Activated CD4-positive, alpha-beta T cell treated with anti-CD3 and anti-CD28 coated beads, Interleukin-2, amount 10 ng/mL, durations not matched to agents 24 days and 14 days (primary cell): ENCODE measurements at regions not wholly inside any gene's neighbourhood (a gene's known extent, or its start where the extent isn't known, plus 50 kb on each side); places are given as distances from the start of the nearest gene placed in this dataset.

ENCODE experiments used
- DNase-seq: peaks from one replicate; pipeline ENCODE4 v3.0.0; 2022
- H3K27ac Mint-ChIP-seq: one replicate; pipeline ENCODE4 v1.8.0; 2022; ENCODE audit warnings: mild to moderate bottlenecking, mixed read lengths
- H3K27me3 Mint-ChIP-seq: one replicate; pipeline ENCODE4 v1.8.0; 2022; ENCODE audit warnings: mixed read lengths
- H3K36me3 Mint-ChIP-seq: one replicate; pipeline ENCODE4 v1.8.0; 2022; ENCODE audit warnings: low read depth, mild to moderate bottlenecking, mixed read lengths
- H3K4me1 Mint-ChIP-seq: one replicate; pipeline ENCODE4 v1.8.0; 2021; ENCODE audit warnings: mixed read lengths
- H3K4me3 Mint-ChIP-seq: one replicate; pipeline ENCODE4 v1.8.0; 2022; ENCODE audit warnings: mild to moderate bottlenecking, moderate library complexity, mixed read lengths
- H3K9me3 Mint-ChIP-seq: one replicate; pipeline ENCODE4 v1.8.0; 2021; ENCODE audit warnings: mixed read lengths
- intact Hi-C: fragments of 100-400 bp; cut with micrococcal nuclease; formaldehyde crosslinking; loops from one replicate; pipeline ENCODE4 v1.15.1; 2023

DNA sequence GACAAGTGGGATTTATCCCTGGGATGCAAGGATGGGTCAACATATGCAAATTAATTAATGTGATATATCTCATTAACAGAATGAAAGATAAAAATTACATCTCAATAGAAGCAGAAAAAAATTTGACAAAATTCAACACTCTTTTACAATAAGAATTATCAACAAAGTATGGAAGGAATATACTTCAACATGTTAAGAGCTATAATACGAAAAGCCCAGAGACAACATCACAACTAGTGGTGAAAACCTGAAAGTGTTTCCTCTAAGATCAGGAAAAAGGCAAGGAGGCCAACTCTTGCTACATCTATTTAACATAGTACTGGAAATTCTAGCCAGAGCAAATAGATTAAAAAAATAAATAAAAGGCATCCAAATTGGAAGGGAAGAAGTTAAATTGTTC, 970.0 kb upstream of the POT1 start:
- no peak overlapping the region for H3K4me3 Mint-ChIP-seq
- intact Hi-C loops = no loop called here
- H3K9me3 Mint-ChIP-seq = peaks cover 5% of the 10 kb centered on the region

DNA sequence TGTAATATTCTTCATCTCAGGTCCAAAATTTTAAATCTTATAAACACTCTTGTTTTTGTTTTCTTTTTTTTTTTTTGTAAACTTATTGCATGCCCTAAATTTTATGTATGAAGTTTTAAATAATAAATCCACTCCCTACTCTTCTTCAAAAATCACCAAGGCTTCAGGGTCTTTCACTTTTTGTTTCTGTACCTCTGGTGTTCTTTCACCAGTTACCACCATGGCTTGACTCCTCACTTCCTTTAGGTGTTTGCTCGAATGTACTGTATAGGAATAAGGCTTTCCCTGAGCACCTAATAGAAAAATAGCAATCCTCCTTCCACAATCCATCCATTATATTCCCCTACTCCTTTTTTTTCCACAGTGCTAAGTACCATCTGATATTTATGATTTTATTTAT, 962.8 kb upstream of the POT1 start:
- no peak for DNase-seq
- H3K9me3 Mint-ChIP-seq = no peaks in the 10 kb centered on the region
- no peaks in the 10 kb centered on the region for H3K36me3 Mint-ChIP-seq
- no peaks in the 10 kb centered on the region for H3K4me1 Mint-ChIP-seq
- H3K27me3 Mint-ChIP-seq = no peaks in the 10 kb centered on the region
- intact Hi-C loops = no loop called here
- no peak overlapping the region for H3K27ac Mint-ChIP-seq
- H3K4me3 Mint-ChIP-seq = no peak overlapping the region

More for the DNA sequence above, 970.0 kb upstream of the POT1 start:
- no peaks in the 10 kb centered on the region for H3K36me3 Mint-ChIP-seq
- H3K27ac Mint-ChIP-seq = no peak overlapping the region
- no peak for DNase-seq
- H3K27me3 Mint-ChIP-seq = no peaks in the 10 kb centered on the region
- no peaks in the 10 kb centered on the region for H3K4me1 Mint-ChIP-seq

DNA sequence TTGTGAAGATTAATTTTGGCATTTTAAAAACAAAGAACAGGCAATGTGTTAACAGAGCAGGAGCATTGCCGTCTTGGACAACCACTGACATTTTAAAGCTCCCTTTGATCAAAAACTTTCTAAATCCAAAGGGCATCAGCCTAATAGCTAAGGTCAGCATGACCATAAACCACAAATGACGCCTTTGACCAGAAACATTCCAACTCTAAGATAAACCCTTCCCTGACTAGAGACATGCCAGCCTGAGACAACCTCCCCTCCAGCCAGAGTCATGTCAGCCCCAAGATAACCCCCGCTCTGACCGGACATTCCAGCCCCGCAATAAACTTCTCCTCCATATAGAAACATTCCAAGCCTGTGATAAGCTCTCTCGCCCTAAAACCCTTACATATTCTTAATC, 949.4 kb upstream of the POT1 start:
- no peaks in the 10 kb centered on the region for H3K4me1 Mint-ChIP-seq
- H3K27ac Mint-ChIP-seq = no peak overlapping the region
- no peak for DNase-seq
- no peaks in the 10 kb centered on the region for H3K36me3 Mint-ChIP-seq
- no peaks in the 10 kb centered on the region for H3K9me3 Mint-ChIP-seq
- intact Hi-C loops = no loop called here
- no peak overlapping the region for H3K4me3 Mint-ChIP-seq
- H3K27me3 Mint-ChIP-seq = no peaks in the 10 kb centered on the region

DNA sequence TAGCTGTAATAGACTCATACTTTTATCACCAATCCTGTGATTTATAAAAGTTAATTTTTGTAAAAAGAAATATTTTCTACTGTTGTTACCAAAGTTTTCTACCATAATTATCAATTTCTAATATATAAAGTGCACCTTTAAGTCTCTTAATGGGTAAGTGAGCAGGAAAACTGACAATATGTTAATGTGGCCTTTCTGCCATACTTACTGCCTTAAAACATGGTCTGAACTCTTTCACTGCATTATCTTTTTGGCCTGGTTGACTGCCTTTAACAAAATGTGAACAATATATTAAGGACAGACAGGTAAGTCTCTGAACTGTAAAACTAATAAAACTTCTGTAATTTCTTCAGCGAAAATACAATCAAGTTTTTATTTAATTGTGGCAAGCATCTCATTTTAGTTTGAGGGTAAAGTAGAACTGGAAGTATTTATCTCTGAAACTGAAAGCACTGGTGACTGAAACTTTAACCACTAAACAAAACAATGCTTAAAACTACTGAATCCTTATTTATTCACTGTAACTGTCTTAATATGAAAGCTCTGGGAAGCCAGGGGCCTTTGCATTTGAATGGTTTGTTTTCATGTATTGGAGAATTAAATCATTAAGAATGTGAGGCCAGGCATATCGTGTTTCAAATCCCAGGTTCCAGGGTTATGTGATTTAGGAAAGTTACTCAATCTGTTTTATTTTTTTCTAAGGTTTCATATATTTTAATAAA, 948.8 kb upstream of the POT1 start:
- intact Hi-C loops = no loop called here
- Mint-ChIP-seq H3K4me1 (no peaks in the 10 kb centered on the region), H3K27me3 (no peaks in the 10 kb centered on the region), H3K36me3 (no peaks in the 10 kb centered on the region), H3K27ac (no peak overlapping the region), H3K9me3 (no peaks in the 10 kb centered on the region), H3K4me3 (no peak overlapping the region)
- DNase-seq = no peak

DNA sequence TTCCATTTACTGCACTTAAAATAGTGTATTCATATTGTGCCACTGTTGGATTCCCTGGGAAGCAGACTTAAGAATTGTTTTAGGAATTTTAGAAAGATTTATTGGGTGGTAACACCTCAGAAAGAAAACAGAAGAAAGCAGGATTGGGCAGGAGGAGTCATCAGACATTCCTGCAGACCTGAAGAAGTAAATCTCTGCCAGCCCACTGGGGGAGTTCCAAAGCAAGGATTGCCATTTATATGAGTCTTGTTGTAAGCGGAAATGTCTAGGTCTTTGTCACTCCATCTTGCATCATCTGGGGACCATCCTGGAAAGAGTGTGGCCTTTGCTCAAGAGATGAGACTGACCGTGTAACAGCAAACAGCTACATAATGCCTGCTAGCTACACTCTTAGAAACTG, 947.6 kb upstream of the POT1 start:
- Mint-ChIP-seq H3K4me1 (no peaks in the 10 kb centered on the region), H3K27me3 (no peaks in the 10 kb centered on the region), H3K9me3 (no peaks in the 10 kb centered on the region), H3K36me3 (no peaks in the 10 kb centered on the region), H3K27ac (no peak overlapping the region), H3K4me3 (no peak overlapping the region)
- intact Hi-C loops = no loop called here
- no peak for DNase-seq

DNA sequence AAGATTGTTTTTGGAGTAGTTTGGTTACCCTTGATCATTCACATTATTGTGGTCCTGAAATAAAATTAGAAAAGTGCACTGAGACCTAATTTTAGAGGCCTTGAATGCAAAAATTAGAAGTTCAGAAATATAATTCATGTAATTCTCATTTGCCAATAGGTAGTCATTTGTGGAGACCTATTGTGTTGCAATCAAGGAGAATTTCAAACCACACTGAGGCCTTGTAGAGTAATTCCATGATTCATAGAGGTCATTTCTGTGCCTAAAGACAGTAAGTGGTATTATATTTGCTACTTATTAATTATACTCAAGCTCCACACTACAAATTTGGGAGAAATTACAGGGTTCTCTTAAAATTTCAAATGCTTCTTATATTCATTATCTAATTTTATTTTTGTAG, 946.8 kb upstream of the POT1 start:
- Mint-ChIP-seq H3K4me1 (no peaks in the 10 kb centered on the region), H3K36me3 (no peaks in the 10 kb centered on the region), H3K27me3 (no peaks in the 10 kb centered on the region), H3K27ac (no peak overlapping the region), H3K9me3 (no peaks in the 10 kb centered on the region), H3K4me3 (no peak overlapping the region)
- intact Hi-C loops = no loop called here
- no peak for DNase-seq

DNA sequence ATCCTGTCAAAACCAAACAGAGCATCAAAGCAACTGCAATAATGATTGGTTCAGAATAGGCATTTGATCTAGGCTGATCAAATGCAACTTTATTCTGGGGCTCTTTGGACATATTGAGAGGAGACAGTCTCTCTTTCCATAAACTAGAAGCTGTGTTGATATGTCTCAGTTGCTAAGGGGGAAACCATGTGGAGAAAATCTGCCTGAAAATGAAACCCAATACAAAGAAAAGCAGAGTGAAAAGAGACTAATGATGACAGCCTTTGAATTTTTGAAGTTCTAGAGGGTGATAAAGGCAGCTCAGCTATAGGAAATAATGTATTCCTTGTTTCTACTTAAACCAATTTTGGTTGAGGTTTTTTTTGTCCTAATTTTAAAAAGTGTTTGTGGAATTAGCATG, 941.8 kb upstream of the POT1 start:
- H3K27me3 Mint-ChIP-seq = no peaks in the 10 kb centered on the region
- no peak overlapping the region for H3K27ac Mint-ChIP-seq
- intact Hi-C loops = no loop called here
- no peak for DNase-seq
- H3K4me3 Mint-ChIP-seq = no peak overlapping the region
- no peaks in the 10 kb centered on the region for H3K9me3 Mint-ChIP-seq
- no peaks in the 10 kb centered on the region for H3K4me1 Mint-ChIP-seq
- H3K36me3 Mint-ChIP-seq = no peaks in the 10 kb centered on the region

DNA sequence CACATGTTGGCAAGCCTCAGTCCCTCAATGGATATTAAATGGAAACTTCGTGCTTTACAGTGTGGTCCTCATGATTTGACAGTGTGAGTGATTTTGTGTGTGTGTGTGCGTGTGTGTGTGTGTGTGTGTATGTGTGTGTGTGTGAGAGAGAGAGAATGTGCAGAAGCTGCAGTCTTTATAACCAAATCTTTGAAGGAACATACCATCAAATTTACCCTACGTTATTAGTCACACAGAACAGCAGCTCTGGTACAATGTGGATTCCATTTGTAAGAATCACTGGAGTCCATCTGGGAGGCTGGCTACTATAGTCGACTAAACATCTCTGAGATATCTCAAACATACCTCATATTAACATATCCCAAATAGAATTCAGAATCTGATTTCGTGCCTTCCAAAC, 928.0 kb upstream of the POT1 start:
- H3K27me3 Mint-ChIP-seq = no peaks in the 10 kb centered on the region
- intact Hi-C loops = no loop called here
- DNase-seq = no peak
- no peaks in the 10 kb centered on the region for H3K36me3 Mint-ChIP-seq
- H3K4me3 Mint-ChIP-seq = no peak overlapping the region
- H3K4me1 Mint-ChIP-seq = no peaks in the 10 kb centered on the region
- H3K27ac Mint-ChIP-seq = no peak overlapping the region
- H3K9me3 Mint-ChIP-seq = peaks cover 4% of the 10 kb centered on the region

DNA sequence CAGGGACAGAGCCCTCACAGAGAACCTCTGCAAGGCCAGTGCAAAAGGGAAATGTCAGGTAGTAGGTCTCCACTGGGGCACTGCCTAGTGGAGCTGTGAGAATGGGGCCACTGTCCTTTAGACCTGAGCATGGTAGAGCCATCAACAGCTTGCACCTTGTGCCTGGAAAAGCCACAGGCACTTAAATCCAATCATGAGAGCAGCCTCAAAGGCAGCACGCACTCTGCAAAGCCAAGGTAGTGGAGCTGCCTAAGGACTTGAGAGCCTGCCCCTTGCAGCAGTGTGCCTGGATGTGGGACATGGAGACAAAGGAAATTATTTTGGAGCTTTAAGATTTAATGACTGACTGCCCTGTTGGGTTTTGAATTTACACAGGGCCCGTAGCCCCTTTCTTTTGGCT, 918.5 kb upstream of the POT1 start:
- H3K4me1 Mint-ChIP-seq = no peaks in the 10 kb centered on the region

DNA sequence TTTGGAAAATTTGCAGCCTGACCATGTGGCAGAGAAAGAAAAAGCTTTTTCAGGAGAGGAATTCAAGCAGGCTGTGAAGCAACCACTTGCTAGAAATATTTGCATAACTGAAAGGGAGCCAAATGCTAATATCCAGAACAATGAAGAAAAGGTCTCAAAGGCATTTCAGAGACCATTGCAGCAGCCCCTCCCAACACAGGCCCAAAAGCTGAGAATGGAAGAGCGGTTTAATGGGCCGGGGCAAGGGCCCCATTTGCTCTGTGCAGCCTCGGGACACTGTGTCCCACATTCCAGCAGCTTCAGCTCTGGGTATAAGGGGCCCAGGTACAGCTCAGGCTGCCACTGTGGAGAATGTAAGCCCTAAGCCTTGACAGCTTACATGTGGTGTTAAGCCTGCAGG, 918.1 kb upstream of the POT1 start:
- no peak overlapping the region for H3K4me3 Mint-ChIP-seq

More for the DNA sequence above, 918.5 kb upstream of the POT1 start:
- DNase-seq = no peak
- intact Hi-C loops = no loop called here
- Mint-ChIP-seq H3K36me3 (no peaks in the 10 kb centered on the region), H3K4me3 (no peak overlapping the region), H3K27me3 (no peaks in the 10 kb centered on the region), H3K9me3 (peaks cover 7% of the 10 kb centered on the region), H3K27ac (no peak overlapping the region)

DNA sequence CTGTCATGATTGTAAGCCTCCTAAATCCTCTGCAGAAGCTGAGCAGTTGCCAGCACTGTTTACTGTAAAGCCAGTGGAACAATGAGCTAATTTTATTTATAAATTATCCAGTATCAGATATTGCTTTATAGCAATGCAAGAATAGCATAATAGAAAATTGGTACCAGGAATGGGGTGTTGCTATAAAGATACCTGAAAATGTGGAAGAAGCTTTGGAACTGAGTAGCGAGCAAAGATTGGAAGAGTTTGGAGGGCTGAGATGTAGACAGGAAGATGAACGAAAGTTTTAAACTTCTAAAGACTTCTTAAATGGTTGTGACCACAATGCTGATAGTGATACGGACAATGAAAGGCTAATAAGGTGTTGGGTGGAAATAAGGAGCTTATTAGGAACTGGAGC, 917.4 kb upstream of the POT1 start:
- no peak for DNase-seq
- Mint-ChIP-seq H3K4me1 (no peaks in the 10 kb centered on the region), H3K36me3 (no peaks in the 10 kb centered on the region), H3K27ac (no peak overlapping the region), H3K27me3 (no peaks in the 10 kb centered on the region), H3K4me3 (no peak overlapping the region), H3K9me3 (peaks cover 7% of the 10 kb centered on the region)
- intact Hi-C loops = no loop called here

More for the DNA sequence above, 918.1 kb upstream of the POT1 start:
- no peak for DNase-seq
- Mint-ChIP-seq H3K9me3 (peaks cover 7% of the 10 kb centered on the region), H3K27ac (no peak overlapping the region), H3K4me1 (no peaks in the 10 kb centered on the region), H3K27me3 (no peaks in the 10 kb centered on the region), H3K36me3 (no peaks in the 10 kb centered on the region)
- intact Hi-C loops = no loop called here

DNA sequence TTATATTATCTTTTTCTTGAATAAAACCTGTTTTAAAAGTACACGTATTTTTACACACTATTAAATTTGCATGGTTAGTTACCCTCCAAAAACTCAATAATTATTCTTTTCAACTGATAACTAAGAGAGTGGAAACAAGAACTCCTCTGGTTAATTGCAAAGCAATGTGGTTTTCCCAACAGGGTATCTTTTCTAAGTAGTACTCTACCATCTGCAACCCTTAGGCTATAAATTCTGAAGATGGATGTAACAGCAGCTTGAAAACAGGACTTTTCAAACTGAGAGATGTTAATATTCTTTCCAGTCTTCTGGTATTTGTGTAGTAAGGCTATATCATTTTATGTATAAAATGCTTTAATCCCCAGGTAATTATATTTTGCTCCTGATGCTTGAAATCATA, 916.1 kb upstream of the POT1 start:
- H3K4me1 Mint-ChIP-seq = no peaks in the 10 kb centered on the region
- H3K27me3 Mint-ChIP-seq = no peaks in the 10 kb centered on the region
- intact Hi-C loops = no loop called here
- DNase-seq = no peak
- H3K27ac Mint-ChIP-seq = no peak overlapping the region
- peaks cover 7% of the 10 kb centered on the region for H3K9me3 Mint-ChIP-seq
- no peaks in the 10 kb centered on the region for H3K36me3 Mint-ChIP-seq
- H3K4me3 Mint-ChIP-seq = no peak overlapping the region

DNA sequence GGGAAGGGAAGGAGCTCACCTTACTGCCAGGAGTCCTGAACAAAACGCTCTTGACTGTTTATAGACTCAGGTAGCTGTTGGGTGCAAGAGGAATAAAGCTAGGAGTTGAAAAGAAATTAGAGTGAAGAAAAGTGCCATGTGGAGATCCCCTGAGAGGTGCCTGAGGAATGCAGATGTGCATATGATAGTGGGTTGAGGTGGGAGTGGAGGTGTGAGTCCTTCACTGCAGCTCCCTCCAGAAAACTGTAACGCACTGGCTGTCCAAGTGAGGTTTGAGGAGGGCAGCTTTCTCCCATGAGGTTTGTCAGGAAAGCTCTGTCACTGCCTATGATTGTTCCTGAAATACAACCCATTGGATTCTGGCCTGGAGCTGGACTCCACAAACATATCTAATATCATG, 904.8 kb upstream of the POT1 start:
- no peaks in the 10 kb centered on the region for H3K4me1 Mint-ChIP-seq
- H3K27ac Mint-ChIP-seq = no peak overlapping the region
- H3K4me3 Mint-ChIP-seq = no peak overlapping the region
- intact Hi-C loops = no loop called here
- no peaks in the 10 kb centered on the region for H3K27me3 Mint-ChIP-seq
- no peak for DNase-seq
- H3K36me3 Mint-ChIP-seq = no peaks in the 10 kb centered on the region
- peaks cover 11% of the 10 kb centered on the region for H3K9me3 Mint-ChIP-seq

DNA sequence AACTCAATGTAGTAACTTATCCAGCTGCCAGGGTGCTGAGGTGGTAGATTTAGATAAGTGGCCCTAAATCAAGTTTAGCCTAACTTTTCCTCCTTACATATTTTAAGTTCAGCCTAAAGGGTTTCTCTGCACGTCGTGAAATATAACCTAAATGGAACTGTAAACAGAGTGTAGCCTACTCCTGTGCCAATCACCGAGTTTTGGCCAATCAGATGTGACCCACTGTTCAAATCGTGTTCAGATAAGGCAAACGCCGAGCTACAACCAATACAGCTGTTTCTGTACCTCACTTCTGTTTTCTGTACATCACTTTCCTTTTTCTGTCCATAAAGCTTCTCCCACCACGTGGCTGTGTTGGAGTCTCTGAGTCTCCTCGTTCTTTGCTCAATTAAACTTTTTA, 904.2 kb upstream of the POT1 start:
- Mint-ChIP-seq H3K36me3 (no peaks in the 10 kb centered on the region), H3K9me3 (peaks cover 11% of the 10 kb centered on the region), H3K27me3 (no peaks in the 10 kb centered on the region), H3K27ac (no peak overlapping the region), H3K4me1 (no peaks in the 10 kb centered on the region), H3K4me3 (no peak overlapping the region)
- intact Hi-C loops = no loop called here
- DNase-seq = no peak

DNA sequence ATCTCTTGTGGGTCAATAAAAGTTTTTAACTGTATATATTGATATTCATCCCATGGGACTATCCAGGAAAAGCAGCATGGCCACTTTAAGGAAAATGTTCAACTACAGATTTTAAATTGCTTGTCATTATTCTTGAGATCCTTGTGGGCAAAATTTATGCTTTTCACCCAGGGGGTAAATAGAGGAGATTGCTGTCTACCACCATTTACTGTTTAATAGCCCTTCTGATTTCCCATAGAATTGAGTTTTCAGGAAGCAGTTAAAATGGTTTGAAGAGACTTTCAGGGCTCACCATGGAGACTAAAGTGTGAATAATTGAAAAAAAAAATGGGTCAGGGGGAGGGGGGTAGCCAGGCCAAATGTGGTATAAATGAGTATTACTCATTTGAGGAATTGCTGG, 901.1 kb upstream of the POT1 start:
- H3K36me3 Mint-ChIP-seq = no peaks in the 10 kb centered on the region
- no peaks in the 10 kb centered on the region for H3K27me3 Mint-ChIP-seq
- no peak overlapping the region for H3K4me3 Mint-ChIP-seq
- H3K4me1 Mint-ChIP-seq = no peaks in the 10 kb centered on the region
- DNase-seq = no peak
- H3K9me3 Mint-ChIP-seq = peaks cover 11% of the 10 kb centered on the region
- intact Hi-C loops = no loop called here
- no peak overlapping the region for H3K27ac Mint-ChIP-seq
